B cell (primary cell): ENCODE measurements at regions not wholly inside any gene's neighbourhood (a gene's known extent, or its start where the extent isn't known, plus 50 kb on each side); places are given as distances from the start of the nearest gene placed in this dataset.
"Not testable (repeated sequence)": the region's sequence is repeated elsewhere in the genome, so short reads cannot be mapped to it uniquely, and the experiment has no call there.

Source experiments
- CTCF ChIP-seq: fragments of 200-600 bp; IDR thresholded peaks from one replicate; pipeline ENCODE4 v1.8.0; 2022; ENCODE audit warnings: antibody characterized with exemption, mild to moderate bottlenecking
- EZH2 ChIP-seq: IDR thresholded peaks from 2 replicates; pipeline ENCODE4 v1.6.1; 2012; ENCODE audit warnings: borderline replicate concordance, low read depth, mild to moderate bottlenecking, moderate library complexity, low read length; ENCODE audit not compliant: insufficient read depth, poor library complexity, severe bottlenecking

DNA sequence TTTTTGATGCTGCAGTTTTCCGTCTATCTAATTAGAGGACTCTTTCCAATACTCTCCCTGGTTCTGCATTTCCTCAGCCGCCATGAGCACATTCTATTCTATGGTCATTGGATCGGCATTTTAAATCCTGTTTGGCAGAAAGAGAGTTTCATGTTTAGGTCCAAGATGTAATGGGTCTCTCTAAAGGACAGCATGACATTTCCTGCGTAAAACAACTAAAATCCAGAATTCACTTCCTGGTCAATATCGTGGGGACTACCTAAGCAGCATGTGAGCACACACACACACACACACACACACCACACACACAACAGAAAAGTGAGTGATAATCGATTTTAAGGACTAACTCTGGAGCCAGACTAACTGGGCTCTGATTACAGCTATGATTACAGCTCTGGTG lies 757.1 kb upstream of the TPTE start:
- not testable (repeated sequence) for TF ChIP-seq CTCF, EZH2
